ENCODE measurements at regions not wholly inside any gene's neighbourhood (a gene's known extent, or its start where the extent isn't known, plus 50 kb on each side); places are given as distances from the start of the nearest gene placed in this dataset.

- H3K36me3 ChIP-seq (ENCODE audit: control insufficient read depth, insufficient read depth, low read length): no peaks in the 10 kb centered on the region
- H3K27ac Mint-ChIP-seq: no peak overlapping the region
- H3K4me1 Mint-ChIP-seq: peaks cover 3% of the 10 kb centered on the region
- H3K9ac ChIP-seq (ENCODE audit: extremely low read depth, low read length, poor library complexity, severe bottlenecking): no peak overlapping the region
- H3K9me3 ChIP-seq (ENCODE audit: control insufficient read depth, low read length): peaks cover 5% of the 10 kb centered on the region
- peak overlapping the region; percentile 84 for H3K27ac ChIP-seq (ENCODE audit: low read depth, low read length)
- TF ChIP-seq, protein P1, sequence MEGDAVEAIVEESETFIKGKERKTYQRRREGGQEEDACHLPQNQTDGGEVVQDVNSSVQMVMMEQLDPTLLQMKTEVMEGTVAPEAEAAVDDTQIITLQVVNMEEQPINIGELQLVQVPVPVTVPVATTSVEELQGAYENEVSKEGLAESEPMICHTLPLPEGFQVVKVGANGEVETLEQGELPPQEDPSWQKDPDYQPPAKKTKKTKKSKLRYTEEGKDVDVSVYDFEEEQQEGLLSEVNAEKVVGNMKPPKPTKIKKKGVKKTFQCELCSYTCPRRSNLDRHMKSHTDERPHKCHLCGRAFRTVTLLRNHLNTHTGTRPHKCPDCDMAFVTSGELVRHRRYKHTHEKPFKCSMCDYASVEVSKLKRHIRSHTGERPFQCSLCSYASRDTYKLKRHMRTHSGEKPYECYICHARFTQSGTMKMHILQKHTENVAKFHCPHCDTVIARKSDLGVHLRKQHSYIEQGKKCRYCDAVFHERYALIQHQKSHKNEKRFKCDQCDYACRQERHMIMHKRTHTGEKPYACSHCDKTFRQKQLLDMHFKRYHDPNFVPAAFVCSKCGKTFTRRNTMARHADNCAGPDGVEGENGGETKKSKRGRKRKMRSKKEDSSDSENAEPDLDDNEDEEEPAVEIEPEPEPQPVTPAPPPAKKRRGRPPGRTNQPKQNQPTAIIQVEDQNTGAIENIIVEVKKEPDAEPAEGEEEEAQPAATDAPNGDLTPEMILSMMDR (conservative IDR thresholded peaks at IDR 0.05): no peak
- H3K27me3 ChIP-seq (ENCODE audit: control insufficient read depth, insufficient read depth, low read length, poor library complexity, severe bottlenecking): no peaks in the 10 kb centered on the region
- peak; percentile 52 for DNase-seq
- H3K4me3 Mint-ChIP-seq: no peak overlapping the region
- H3K4me3 ChIP-seq (ENCODE audit: low read length): no peak overlapping the region
- peaks cover 14% of the 10 kb centered on the region for H3K9me3 Mint-ChIP-seq
- WGBS, 2 experiments (ENCODE audit: insufficient coverage in 1 of 2, insufficient read length in 1 of 2): 74 to 78% methylated on average over 5 of the region's 5 CpGs
- peaks cover 4% of the 10 kb centered on the region for H3K27me3 Mint-ChIP-seq (ENCODE audit: insufficient read depth)
- H3K36me3 Mint-ChIP-seq (ENCODE audit: low read depth): no peaks in the 10 kb centered on the region
- H3K4me1 ChIP-seq (ENCODE audit: control insufficient read depth, insufficient read depth, low read length): peaks cover 4% of the 10 kb centered on the region
Observed at GRCh38 chr5:13246053-13246452, 698.4 kb downstream of the DNAH5 start.

DNA sequence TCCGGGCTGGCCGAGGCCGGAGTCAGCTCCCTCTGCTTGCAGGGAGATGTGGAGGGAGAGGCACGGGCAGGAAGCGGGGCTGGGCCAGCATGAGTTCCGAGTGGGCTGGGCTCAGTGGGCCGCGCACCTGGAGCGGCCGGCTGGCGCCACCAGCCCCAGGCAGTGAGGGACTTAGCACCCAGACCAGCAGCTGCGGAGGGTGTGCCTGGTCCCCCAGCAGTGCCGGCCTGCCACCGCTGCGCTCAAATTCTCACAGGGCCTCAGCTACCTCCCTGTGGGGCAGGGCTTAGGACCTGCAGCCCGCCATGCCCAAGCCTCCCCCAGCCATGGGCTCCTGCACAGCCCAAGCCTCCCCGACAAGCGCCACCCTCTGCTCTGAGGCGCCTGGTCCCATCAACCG lies 700.3 kb downstream of the DNAH5 start:
- H3K9ac ChIP-seq (ENCODE audit: extremely low read depth, low read length, poor library complexity, severe bottlenecking): no peak overlapping the region
- DNase-seq: no peak
- no peak overlapping the region for H3K4me3 Mint-ChIP-seq
- no peak overlapping the region for H3K27ac Mint-ChIP-seq
- peaks cover 4% of the 10 kb centered on the region for H3K4me1 ChIP-seq (ENCODE audit: control insufficient read depth, insufficient read depth, low read length)
- TF ChIP-seq, protein P1 (conservative IDR thresholded peaks at IDR 0.05): no peak
- H3K9me3 Mint-ChIP-seq: peaks cover 14% of the 10 kb centered on the region
- H3K27me3 ChIP-seq (ENCODE audit: control insufficient read depth, insufficient read depth, low read length, poor library complexity, severe bottlenecking): no peaks in the 10 kb centered on the region
- H3K36me3 Mint-ChIP-seq (ENCODE audit: low read depth): no peaks in the 10 kb centered on the region
- H3K4me3 ChIP-seq (ENCODE audit: low read length): no peak overlapping the region
- H3K4me1 Mint-ChIP-seq: peaks cover 3% of the 10 kb centered on the region
- peaks cover 5% of the 10 kb centered on the region for H3K9me3 ChIP-seq (ENCODE audit: control insufficient read depth, low read length)
- peaks cover 4% of the 10 kb centered on the region for H3K27me3 Mint-ChIP-seq (ENCODE audit: insufficient read depth)
- no peak overlapping the region for H3K27ac ChIP-seq (ENCODE audit: low read depth, low read length)
- no peaks in the 10 kb centered on the region for H3K36me3 ChIP-seq (ENCODE audit: control insufficient read depth, insufficient read depth, low read length)
- 89 to 93% methylated on average over 13 to 20 of the region's 20 CpGs for WGBS, 2 experiments (ENCODE audit: insufficient coverage in 1 of 2, insufficient read length in 1 of 2)

DNA sequence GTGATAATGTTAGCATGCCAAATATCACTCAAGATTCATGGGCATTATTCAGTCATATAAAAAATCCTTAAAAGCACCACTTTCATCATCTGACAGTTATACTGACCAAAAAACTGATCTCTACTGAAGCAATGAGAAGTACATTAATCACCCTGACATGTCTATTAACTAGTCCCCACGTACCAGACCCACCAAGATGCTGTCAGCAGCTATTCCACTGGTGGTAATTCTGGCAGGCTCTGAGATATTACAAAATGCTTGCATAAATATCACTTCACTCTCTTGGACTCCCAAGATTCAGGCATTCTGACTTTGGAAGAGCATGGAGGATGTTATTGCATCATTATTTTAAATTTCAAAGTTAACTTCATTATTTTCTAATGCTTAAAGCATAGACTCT lies 717.0 kb downstream of the DNAH5 start:
- no peaks in the 10 kb centered on the region for H3K27me3 ChIP-seq (ENCODE audit: control insufficient read depth, insufficient read depth, low read length, poor library complexity, severe bottlenecking)
- TF ChIP-seq, protein P1 (conservative IDR thresholded peaks at IDR 0.05): no peak
- H3K9me3 Mint-ChIP-seq: peaks cover 3% of the 10 kb centered on the region
- H3K4me1 ChIP-seq (ENCODE audit: control insufficient read depth, insufficient read depth, low read length): no peaks in the 10 kb centered on the region
- no peak overlapping the region for H3K4me3 ChIP-seq (ENCODE audit: low read length)
- no peak overlapping the region for H3K4me3 Mint-ChIP-seq
- DNase-seq: no peak
- WGBS, 2 experiments (ENCODE audit: insufficient coverage in 1 of 2, insufficient read length in 1 of 2): 74% methylated on average over 1 of the region's 1 CpG; no CpG with 5 or more reads in 1 of the 2 experiments
- no peak overlapping the region for H3K27ac Mint-ChIP-seq
- H3K36me3 ChIP-seq (ENCODE audit: control insufficient read depth, insufficient read depth, low read length): no peaks in the 10 kb centered on the region
- H3K36me3 Mint-ChIP-seq (ENCODE audit: low read depth): no peaks in the 10 kb centered on the region
- no peak overlapping the region for H3K9ac ChIP-seq (ENCODE audit: extremely low read depth, low read length, poor library complexity, severe bottlenecking)
- H3K4me1 Mint-ChIP-seq: no peaks in the 10 kb centered on the region
- H3K27me3 Mint-ChIP-seq (ENCODE audit: insufficient read depth): peaks cover 8% of the 10 kb centered on the region
- no peak overlapping the region for H3K27ac ChIP-seq (ENCODE audit: low read depth, low read length)
- no peaks in the 10 kb centered on the region for H3K9me3 ChIP-seq (ENCODE audit: control insufficient read depth, low read length)
